ENCODE measurements at regions not wholly inside any gene's neighbourhood (a gene's known extent, or its start where the extent isn't known, plus 50 kb on each side); places are given as distances from the start of the nearest gene placed in this dataset.

GRCh38 chr4:179582164-179582905 lies 2140.1 kb upstream of the AGA start:
- H3K27ac ChIP-seq (replicated peaks) = no peak overlapping the region
- no peaks in the 10 kb centered on the region for H3K27me3 ChIP-seq (ENCODE audit: insufficient read depth, poor library complexity, severe bottlenecking)
- TF ChIP-seq POLR2AphosphoS5 (IDR thresholded peaks at IDR 0.05; ENCODE audit: low read depth) = no peak
- no peak for TF ChIP-seq CTCF (IDR thresholded peaks at IDR 0.05; ENCODE audit: insufficient read depth, low read length)
- TF ChIP-seq SPI1 (IDR thresholded peaks at IDR 0.05; ENCODE audit: borderline replicate concordance, low read depth) = no peak
- TF ChIP-seq REST (IDR thresholded peaks at IDR 0.05; ENCODE audit: insufficient replicate concordance, low read depth) = no peak

GRCh38 chr4:179583221-179583620 lies 2141.0 kb upstream of the AGA start:
- no peak overlapping the region for H3K27ac ChIP-seq (replicated peaks)
- no peaks in the 10 kb centered on the region for H3K27me3 ChIP-seq (ENCODE audit: insufficient read depth, poor library complexity, severe bottlenecking)
- no peak overlapping the region for H3K4me3 ChIP-seq (replicated peaks; ENCODE audit: insufficient read depth, low read length)
- no peak for TF ChIP-seq CTCF (IDR thresholded peaks at IDR 0.05; ENCODE audit: insufficient read depth, low read length)
- no peak for TF ChIP-seq SPI1 (IDR thresholded peaks at IDR 0.05; ENCODE audit: borderline replicate concordance, low read depth)
- TF ChIP-seq REST (IDR thresholded peaks at IDR 0.05; ENCODE audit: insufficient replicate concordance, low read depth) = no peak
- no peak for TF ChIP-seq GABPA (IDR thresholded peaks at IDR 0.05; ENCODE audit: low read depth)
- TF ChIP-seq POLR2AphosphoS5 (IDR thresholded peaks at IDR 0.05; ENCODE audit: low read depth) = no peak
- no peak for DNase-seq (ENCODE audit: low read depth in 1 of 2, low spot score in 1 of 2)

More at GRCh38 chr4:179582164-179582905, 2140.1 kb upstream of the AGA start:
- no peak overlapping the region for H3K4me3 ChIP-seq (replicated peaks; ENCODE audit: insufficient read depth, low read length)
- no peak for DNase-seq (ENCODE audit: low read depth in 1 of 2, low spot score in 1 of 2)

GRCh38 chr4:179584101-179584500 lies 2141.9 kb upstream of the AGA start:
- no peak overlapping the region for H3K4me3 ChIP-seq (replicated peaks; ENCODE audit: insufficient read depth, low read length)
- DNase-seq (ENCODE audit: low read depth in 1 of 2, low spot score in 1 of 2) = no peak
- TF ChIP-seq SPI1 (IDR thresholded peaks at IDR 0.05; ENCODE audit: borderline replicate concordance, low read depth) (no peak), GABPA (IDR thresholded peaks at IDR 0.05; ENCODE audit: low read depth) (no peak), REST (IDR thresholded peaks at IDR 0.05; ENCODE audit: insufficient replicate concordance, low read depth) (no peak), CTCF (IDR thresholded peaks at IDR 0.05; ENCODE audit: insufficient read depth, low read length) (no peak), POLR2AphosphoS5 (IDR thresholded peaks at IDR 0.05; ENCODE audit: low read depth) (no peak)
- no peaks in the 10 kb centered on the region for H3K27me3 ChIP-seq (ENCODE audit: insufficient read depth, poor library complexity, severe bottlenecking)
- H3K27ac ChIP-seq (replicated peaks) = peak overlapping the region; percentile 52

Measured in HL-60 (cell line).